GM18951 (cell line): ENCODE measurements at regions not wholly inside any gene's neighbourhood (a gene's known extent, or its start where the extent isn't known, plus 50 kb on each side); places are given as distances from the start of the nearest gene placed in this dataset.

ENCODE experiments used
- POLR2A ChIP-seq: IDR thresholded peaks from 4 replicates; pipeline ENCODE4 v1.6.1; 2011; ENCODE audit warnings: mild to moderate bottlenecking; ENCODE audit not compliant: insufficient read length, insufficient read depth; ENCODE audit errors: extremely low read depth
- in situ Hi-C: fragments of 300-500 bp; cut with MboI; formaldehyde crosslinking; loops from one replicate; pipeline ENCODE4 v1.12.0; 2022; ENCODE audit warnings: low sequenced_read_pairs, mixed read lengths, inconsistent platforms; ENCODE audit not compliant: unreplicated experiment

DNA sequence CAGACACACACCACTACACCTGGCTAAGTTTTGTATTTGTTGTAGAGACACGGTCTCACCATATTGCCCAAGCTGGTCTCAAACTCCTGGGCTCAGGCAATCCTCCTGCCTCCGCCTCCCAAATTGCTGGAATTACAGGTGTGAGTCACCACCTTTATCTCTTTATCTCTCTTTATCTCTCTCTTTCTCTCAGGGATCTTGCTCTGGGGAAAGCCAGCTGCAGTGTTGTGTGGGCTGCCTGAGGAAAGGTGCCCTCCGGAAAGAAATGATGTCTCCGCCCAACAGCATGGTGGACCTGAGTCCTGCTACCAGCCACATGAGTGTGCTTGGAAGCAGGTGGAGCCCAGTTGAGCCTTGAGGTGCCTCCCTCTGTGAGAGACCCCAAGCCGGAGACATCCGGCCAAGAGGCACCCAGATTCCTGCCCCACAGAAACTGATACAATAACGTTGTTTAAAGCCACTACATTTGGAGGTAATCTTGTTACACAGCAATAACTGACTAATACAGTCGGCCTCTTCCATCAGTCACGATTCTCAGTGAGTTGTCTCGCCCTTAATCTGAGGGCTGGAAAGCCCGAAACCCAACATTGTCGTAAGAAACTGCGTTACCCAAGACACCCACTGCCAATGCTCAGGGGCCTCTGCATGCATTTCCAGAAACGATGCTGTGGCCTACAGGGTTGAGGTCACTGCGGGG is 68.0 kb upstream of the RPH3AL start:
- no peak for TF ChIP-seq POLR2A
- in situ Hi-C loops, result no loop called here

- TF ChIP-seq POLR2A, result no peak
- in situ Hi-C loops, result loop anchor here (10.0 kb wide), 1 partner anchor 286 kb away; no protein-coding TSS in a partner anchor
These were observed 66.6 kb upstream of the RPH3AL start for GRCh38 chr17:419073-419735.

DNA sequence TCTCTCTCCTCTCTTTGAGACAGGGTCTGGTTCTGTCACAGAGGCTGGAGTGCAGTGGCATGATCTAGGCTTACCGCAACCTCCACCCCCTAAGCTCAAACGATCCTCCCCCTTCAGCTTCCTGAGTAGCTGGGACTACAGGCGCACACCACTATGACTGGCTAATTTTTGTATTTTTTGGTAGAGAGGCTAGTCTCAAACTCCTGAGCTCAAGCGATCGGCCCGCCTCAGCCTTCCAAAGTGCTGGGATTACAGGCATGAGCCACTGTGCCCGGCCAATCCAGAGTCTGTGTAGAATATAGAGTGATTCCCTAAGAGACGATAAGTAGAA is 65.8 kb upstream of the RPH3AL start:
- TF ChIP-seq POLR2A, result no peak
- in situ Hi-C loops, result loop anchor here (10.0 kb wide), 1 partner anchor 286 kb away; no protein-coding TSS in a partner anchor

- in situ Hi-C loops, result loop anchor here (10.0 kb wide), 1 partner anchor 287 kb away; no protein-coding TSS in a partner anchor
- no peak for TF ChIP-seq POLR2A
These were observed 65.2 kb upstream of the RPH3AL start for GRCh38 chr17:417691-418420.

DNA sequence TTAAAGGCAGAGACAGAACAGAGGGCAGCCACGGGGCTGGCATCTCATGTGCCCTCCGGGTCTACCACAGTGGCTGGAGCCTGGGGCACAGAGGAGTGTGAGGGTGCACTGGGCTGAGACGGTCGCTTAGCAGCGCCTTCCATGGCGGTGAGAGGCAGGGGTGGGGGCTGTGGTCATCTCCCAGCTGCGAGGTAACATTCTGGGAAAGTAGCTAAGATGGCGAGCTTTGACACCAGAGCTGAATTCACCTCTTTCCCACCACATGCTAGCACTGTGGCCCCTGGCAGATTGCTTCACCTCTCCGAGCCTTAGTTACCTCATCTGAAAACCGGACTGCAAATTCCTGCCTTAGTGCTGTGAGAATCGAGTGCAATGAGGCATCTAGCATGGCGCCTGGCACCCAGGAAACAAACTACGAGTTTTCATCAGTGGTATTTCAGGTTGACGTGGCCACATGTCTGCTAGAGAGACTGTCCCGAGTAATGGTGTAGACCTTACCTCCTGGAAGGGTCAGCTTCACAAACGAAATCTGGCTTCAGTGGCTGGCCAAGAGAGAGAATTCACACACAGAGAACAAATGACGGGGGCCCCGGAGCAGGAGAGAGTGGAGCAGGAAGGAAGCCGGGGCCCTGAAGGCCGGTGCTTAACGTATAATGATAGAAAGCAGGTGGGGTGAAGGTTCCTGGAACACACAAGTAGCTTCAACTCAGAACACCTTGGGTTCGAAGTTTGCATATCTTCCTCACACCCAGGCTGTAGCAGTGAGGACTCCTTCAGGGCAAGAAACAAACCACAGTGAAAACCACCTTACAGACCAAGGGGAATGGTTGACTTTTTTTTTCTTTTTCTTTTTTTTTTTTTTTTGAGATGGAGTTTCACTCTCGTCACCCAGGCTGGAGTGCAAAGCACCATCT is 63.9 kb upstream of the RPH3AL start:
- no peak for TF ChIP-seq POLR2A
- in situ Hi-C loops, result loop anchor here (10.0 kb wide), 1 partner anchor 288 kb away; no protein-coding TSS in a partner anchor

DNA sequence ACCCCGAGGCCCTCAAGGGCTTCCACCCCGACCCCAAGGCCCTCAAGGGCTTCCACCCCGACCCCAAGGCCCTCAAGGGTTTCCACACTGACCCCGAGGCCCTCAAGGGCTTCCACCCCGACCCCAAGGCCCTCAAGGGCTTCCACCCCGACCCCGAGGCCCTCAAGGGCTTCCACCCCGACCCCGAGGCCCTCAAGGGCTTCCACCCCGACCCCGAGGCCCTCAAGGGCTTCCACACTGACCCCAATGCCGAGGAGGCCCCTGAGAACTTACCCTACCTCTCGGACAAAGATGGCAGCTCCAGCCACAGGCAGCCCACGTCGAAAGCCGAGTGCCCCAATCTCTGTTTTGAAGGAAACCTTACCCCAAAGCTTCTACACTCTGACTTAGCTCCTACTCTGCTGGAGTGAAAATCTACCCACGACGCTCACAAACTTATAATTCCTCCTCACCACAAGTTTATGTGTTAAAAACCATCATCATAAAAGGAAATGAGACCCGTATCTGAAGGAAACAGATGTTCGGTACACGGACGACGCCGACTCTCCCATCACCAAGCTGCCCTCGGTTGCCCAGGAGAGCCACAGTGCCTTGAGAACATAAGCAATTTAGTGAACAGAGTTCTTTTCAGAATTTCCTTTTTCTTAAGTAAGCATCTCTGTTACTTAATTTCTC is 61.2 kb upstream of the RPH3AL start:
- TF ChIP-seq POLR2A, result no peak
- in situ Hi-C loops, result loop anchor here (10.0 kb wide), 1 partner anchor 291 kb away; no protein-coding TSS in a partner anchor

DNA sequence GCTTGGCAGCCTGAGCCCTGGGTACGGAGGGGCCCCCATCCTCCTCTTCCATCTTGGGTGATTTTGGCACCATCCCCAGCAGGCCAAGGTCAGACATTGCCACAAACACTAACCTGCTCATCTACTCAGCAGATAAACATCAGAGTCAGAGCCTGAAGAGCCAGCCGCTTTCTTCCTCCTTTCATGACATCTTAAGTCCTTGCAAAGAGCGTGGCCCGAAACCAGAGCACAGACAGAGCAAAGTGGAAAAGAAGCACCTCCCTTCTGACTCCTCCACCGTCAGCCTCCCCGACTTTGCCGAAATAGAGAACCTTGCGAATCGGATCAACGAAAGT is 60.4 kb upstream of the RPH3AL start:
- in situ Hi-C loops, result loop anchor here (10.0 kb wide), 1 partner anchor 292 kb away; no protein-coding TSS in a partner anchor
- TF ChIP-seq POLR2A, result no peak

DNA sequence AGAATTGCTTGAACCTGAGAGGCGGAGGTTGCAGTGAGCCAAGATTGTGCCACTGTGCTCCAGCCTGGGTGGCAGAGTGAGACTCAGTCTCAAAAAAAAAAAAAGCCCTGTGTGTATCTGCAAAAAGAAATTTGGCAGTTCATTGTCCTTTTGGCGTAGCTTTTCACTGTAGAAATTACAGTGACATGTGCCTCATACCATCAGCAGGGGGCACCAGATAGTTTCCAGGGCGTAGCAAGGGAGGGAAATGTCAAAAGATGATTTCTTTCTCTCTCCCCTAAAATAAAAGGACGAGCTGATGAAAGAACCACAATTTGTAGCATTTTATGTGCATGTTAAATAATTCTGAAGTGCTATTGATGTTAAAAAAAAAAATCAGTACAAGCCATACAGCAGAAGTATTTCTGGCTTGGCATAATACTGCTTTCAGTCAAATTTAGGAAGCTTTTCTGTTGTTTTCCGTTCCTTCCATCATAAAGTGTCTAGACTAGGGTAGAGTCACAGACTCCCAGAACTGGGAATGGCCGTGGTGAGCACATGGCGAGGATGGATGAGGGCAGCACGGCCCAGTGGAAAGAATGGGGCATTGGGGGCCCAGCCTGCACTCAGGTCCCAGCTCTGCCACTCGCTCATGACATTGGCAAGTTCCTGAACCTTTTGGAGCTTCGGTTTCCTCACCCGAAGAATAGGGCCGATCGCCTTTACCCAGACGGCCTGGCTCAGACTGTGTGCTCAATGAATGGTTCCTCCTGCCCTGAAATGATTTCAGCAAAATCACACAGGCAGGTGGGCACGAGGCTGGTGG is 59.8 kb upstream of the RPH3AL start:
- TF ChIP-seq POLR2A, result no peak
- in situ Hi-C loops, result loop anchor here (10.0 kb wide), 1 partner anchor 292 kb away; no protein-coding TSS in a partner anchor

- no peak for TF ChIP-seq POLR2A
- in situ Hi-C loops, result loop anchor here (10.0 kb wide), 1 partner anchor 293 kb away; no protein-coding TSS in a partner anchor
These were observed 59.0 kb upstream of the RPH3AL start for GRCh38 chr17:411421-412120.

DNA sequence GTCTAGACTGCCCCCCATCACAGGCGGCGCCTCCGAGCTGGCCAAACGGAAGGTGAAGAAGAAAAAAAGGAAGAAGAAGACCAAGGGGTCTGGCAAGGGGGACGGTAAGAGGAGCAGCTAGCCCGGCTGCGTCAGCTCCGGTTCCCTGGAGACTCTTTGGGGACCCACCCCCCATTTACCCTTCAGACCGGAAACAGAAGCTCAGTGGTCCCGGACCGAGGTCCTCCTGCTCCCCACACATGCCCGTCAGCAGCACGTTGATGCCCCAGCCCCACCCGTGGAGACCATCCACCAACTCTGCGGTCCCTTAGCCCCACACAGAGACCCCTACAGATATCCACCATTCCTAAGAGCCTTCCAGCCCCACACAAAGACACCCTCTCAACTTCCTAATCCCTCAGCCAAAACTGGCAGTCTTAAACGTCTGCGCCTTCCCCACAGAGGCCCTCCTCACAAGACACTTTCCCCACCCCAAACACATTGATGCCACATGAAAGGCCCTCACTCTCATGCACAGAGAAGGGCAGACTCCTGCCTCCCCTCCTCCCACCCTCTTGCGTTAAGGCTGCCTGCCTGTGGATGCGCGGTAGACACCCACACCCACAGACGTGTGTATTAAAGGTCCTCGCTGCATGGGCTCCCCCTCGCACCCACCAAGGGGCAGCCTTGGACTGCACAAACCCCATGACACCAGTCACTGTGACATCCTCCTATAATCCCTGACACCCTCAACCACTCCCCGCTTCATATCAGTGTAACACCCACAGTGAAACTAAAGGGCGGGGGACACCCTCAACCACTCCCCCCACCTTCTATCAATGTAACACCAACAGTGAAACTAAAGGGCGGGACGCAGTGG is 58.2 kb upstream of the RPH3AL start:
- in situ Hi-C loops, result loop anchor here (10.0 kb wide), 1 partner anchor 294 kb away; no protein-coding TSS in a partner anchor

More for the DNA sequence above, 58.2 kb upstream of the RPH3AL start:
- no peak for TF ChIP-seq POLR2A
